Tibial nerve (tissue), 3 donors: ENCODE measurements at regions not wholly inside any gene's neighbourhood (a gene's known extent, or its start where the extent isn't known, plus 50 kb on each side); places are given as distances from the start of the nearest gene placed in this dataset.

Experiments used
- POLR2A ChIP-seq, 2 donors: fragments of 450-650 bp; IDR thresholded peaks; one replicate each; pipeline ENCODE4 v1.6.1; 2017; ENCODE audit warnings: antibody characterized with exemption in 2 of 2, mild to moderate bottlenecking in 2 of 2, moderate library complexity in 2 of 2
- TF ChIP-seq, protein P1 (sequence below), 5 experiments: fragments of 200-600 bp in 3 of 5; fragments of 450-650 bp in 2 of 5; sonication (generic) in 3 of 5; IDR thresholded peaks; one replicate each; pipeline ENCODE4 v1.5.1; 2016 to 2019; ENCODE audit warnings: antibody characterized with exemption in 5 of 5, mild to moderate bottlenecking in 3 of 5, moderate library complexity in 2 of 5

DNA sequence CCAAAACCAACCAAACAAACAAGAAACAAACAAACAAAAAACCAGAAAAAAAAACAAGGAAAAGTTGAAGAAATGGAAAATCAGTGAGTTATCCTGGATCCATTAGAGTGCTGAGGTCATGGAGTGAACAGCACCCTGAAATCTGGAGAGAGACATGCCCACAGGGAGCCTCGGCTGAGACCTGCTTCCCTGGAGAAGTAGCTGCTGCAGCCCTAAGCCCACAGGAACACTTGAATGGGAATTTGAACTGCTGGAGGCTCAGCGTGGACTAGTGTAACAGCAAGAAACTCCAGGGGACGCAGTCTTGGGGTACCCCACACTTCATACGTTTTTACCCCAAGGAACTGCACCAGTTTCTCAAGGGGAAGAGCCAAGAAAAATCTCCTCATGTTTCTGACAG is 144.1 kb upstream of the UBE3A start:
- no peak for TF ChIP-seq POLR2A (IDR thresholded peaks at IDR 0.05)
- TF ChIP-seq, protein P1, sequence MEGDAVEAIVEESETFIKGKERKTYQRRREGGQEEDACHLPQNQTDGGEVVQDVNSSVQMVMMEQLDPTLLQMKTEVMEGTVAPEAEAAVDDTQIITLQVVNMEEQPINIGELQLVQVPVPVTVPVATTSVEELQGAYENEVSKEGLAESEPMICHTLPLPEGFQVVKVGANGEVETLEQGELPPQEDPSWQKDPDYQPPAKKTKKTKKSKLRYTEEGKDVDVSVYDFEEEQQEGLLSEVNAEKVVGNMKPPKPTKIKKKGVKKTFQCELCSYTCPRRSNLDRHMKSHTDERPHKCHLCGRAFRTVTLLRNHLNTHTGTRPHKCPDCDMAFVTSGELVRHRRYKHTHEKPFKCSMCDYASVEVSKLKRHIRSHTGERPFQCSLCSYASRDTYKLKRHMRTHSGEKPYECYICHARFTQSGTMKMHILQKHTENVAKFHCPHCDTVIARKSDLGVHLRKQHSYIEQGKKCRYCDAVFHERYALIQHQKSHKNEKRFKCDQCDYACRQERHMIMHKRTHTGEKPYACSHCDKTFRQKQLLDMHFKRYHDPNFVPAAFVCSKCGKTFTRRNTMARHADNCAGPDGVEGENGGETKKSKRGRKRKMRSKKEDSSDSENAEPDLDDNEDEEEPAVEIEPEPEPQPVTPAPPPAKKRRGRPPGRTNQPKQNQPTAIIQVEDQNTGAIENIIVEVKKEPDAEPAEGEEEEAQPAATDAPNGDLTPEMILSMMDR (IDR thresholded peaks at IDR 0.05), result no peak
